ENCODE measurements at regions not wholly inside any gene's neighbourhood (a gene's known extent, or its start where the extent isn't known, plus 50 kb on each side); places are given as distances from the start of the nearest gene placed in this dataset.

DNA sequence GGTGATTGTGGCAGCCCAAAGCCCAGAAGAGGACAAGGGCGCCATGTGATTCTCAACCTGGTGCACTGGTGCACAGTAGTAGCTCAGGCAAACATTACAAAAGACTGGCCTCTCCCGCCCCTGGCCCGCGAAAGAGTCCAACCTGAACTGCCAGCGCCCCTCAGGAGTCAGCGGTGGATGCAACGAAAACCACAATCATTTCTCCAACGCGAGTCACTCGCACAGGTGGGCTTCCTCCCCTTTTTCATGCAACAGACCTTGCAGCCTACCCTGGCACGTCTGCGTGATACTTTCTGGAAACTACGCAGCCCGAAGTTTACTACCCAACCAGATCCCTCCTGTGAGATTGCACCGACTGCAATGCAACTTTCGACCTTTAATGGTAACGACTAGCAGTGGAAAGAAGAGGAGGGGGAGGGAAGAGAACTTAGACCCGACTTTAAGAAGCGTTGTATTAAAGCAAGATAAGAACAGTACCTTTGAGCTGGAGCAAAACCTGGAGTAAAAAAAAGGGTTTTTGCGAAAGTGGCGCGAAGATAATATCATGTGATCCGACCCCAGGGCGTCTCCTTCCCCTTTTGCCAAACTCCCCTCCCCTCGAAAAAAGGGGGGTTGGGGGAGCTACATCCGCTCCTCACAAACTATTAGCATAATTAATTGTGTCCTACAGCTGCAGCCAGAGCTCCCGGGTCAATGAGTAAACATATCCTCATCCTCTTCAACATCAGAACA, 63.3 kb upstream of the CCDC160 start:
- H3K4me1 ChIP-seq (ENCODE audit: insufficient read depth, low read length, poor library complexity, severe bottlenecking), result no peaks in the 10 kb centered on the region
- intact Hi-C loops (cut with micrococcal nuclease; ENCODE audit: unreplicated experiment), result no loop called here
- ChIA-PET CTCF (ENCODE audit: unreplicated experiment) (no interaction called here), POLR2A (no interaction called here)
- no peaks in the 10 kb centered on the region for H3K9me3 ChIP-seq (ENCODE audit: low read length)
- no peak overlapping the region for H2AFZ ChIP-seq (ENCODE audit: low read length)
- H3K79me2 ChIP-seq (ENCODE audit: insufficient read depth, low read depth, low read length), result no peaks in the 10 kb centered on the region
- no peaks in the 10 kb centered on the region for H3K36me3 ChIP-seq (ENCODE audit: insufficient read depth, low read length)
- H3K9me2 ChIP-seq (ENCODE audit: insufficient read depth, low read length), result no peaks in the 10 kb centered on the region
- H3K27ac ChIP-seq (ENCODE audit: low read depth, low read length, poor library complexity, severe bottlenecking), result no peak overlapping the region
- BruUV-seq (replicated peaks), result no TSS peak
- TF ChIP-seq EZH2phosphoT487 (IDR thresholded peaks at IDR 0.05; ENCODE audit: borderline replicate concordance, low read depth, low read length), result no peak
- TF ChIP-seq, protein P1, sequence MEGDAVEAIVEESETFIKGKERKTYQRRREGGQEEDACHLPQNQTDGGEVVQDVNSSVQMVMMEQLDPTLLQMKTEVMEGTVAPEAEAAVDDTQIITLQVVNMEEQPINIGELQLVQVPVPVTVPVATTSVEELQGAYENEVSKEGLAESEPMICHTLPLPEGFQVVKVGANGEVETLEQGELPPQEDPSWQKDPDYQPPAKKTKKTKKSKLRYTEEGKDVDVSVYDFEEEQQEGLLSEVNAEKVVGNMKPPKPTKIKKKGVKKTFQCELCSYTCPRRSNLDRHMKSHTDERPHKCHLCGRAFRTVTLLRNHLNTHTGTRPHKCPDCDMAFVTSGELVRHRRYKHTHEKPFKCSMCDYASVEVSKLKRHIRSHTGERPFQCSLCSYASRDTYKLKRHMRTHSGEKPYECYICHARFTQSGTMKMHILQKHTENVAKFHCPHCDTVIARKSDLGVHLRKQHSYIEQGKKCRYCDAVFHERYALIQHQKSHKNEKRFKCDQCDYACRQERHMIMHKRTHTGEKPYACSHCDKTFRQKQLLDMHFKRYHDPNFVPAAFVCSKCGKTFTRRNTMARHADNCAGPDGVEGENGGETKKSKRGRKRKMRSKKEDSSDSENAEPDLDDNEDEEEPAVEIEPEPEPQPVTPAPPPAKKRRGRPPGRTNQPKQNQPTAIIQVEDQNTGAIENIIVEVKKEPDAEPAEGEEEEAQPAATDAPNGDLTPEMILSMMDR (conservative IDR thresholded peaks at IDR 0.05; ENCODE audit: low read length), result no peak
- no peak overlapping the region for H3K4me2 ChIP-seq (ENCODE audit: low read length)
- no peaks in the 10 kb centered on the region for H4K20me1 ChIP-seq (ENCODE audit: insufficient read depth, low read length)
- DNase-seq (ENCODE audit: low spot score), result no peak
- no peak overlapping the region for H3K4me3 ChIP-seq (ENCODE audit: low read depth, low read length, poor library complexity, severe bottlenecking)

DNA sequence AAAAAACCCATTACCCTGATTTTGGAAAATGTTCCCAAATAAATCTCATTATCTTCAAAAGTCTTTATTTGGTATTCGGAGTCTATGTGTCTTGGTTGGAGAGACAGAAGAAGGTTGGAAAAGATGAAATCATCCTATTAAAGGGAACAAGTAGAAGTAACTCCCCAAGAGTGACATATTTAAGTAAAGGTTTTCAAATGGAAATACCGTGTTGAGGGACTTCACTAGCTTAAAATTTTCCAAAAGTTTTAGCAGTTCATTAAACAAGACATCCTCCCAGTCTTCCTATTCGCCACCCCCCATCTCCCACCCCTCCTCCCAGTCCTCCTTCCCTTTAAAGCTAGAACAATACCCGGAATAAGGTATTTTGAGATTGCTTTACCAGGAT, 62.7 kb upstream of the CCDC160 start:
- no peak overlapping the region for H2AFZ ChIP-seq (ENCODE audit: low read length)
- H3K9me3 ChIP-seq (ENCODE audit: low read length), result no peaks in the 10 kb centered on the region
- no peak overlapping the region for H3K27ac ChIP-seq (ENCODE audit: low read depth, low read length, poor library complexity, severe bottlenecking)
- no TSS peak for BruUV-seq (replicated peaks)
- H3K79me2 ChIP-seq (ENCODE audit: insufficient read depth, low read depth, low read length), result no peaks in the 10 kb centered on the region
- TF ChIP-seq, protein P1 (conservative IDR thresholded peaks at IDR 0.05; ENCODE audit: low read length), result no peak
- no peak for TF ChIP-seq EZH2phosphoT487 (IDR thresholded peaks at IDR 0.05; ENCODE audit: borderline replicate concordance, low read depth, low read length)
- H3K4me1 ChIP-seq (ENCODE audit: insufficient read depth, low read length, poor library complexity, severe bottlenecking), result no peaks in the 10 kb centered on the region
- no peaks in the 10 kb centered on the region for H3K9me2 ChIP-seq (ENCODE audit: insufficient read depth, low read length)
- H4K20me1 ChIP-seq (ENCODE audit: insufficient read depth, low read length), result no peaks in the 10 kb centered on the region
- H3K4me2 ChIP-seq (ENCODE audit: low read length), result no peak overlapping the region
- DNase-seq (ENCODE audit: low spot score), result no peak
- H3K36me3 ChIP-seq (ENCODE audit: insufficient read depth, low read length), result no peaks in the 10 kb centered on the region
- CTCF ChIA-PET (ENCODE audit: unreplicated experiment), result no interaction called here
- POLR2A ChIA-PET, result no interaction called here
- intact Hi-C loops (cut with micrococcal nuclease; ENCODE audit: unreplicated experiment), result no loop called here
- no peak overlapping the region for H3K4me3 ChIP-seq (ENCODE audit: low read depth, low read length, poor library complexity, severe bottlenecking)

DNA sequence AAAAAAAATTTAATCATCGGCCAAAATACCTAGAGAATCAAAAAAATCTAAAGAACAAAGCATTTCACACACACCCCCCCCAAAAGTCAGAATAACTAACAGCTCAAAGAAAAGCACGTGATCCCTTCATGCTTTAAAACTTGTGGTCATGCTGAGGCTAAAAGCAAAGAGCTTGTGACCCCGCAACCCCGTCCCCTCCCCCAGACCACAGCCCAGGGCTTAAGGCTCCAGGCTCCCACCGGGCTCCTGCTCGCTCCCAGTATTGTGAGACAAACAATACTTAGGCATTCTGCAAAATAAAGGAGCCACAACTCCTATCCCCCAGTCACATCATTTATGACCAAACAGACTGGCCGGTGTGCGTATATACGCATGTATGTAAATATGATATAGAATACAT, 62.1 kb upstream of the CCDC160 start:
- Histone ChIP-seq H3K9me2 (ENCODE audit: insufficient read depth, low read length) (no peaks in the 10 kb centered on the region), H3K4me3 (ENCODE audit: low read depth, low read length, poor library complexity, severe bottlenecking) (no peak overlapping the region), H3K4me2 (ENCODE audit: low read length) (no peak overlapping the region), H2AFZ (ENCODE audit: low read length) (no peak overlapping the region), H3K4me1 (ENCODE audit: insufficient read depth, low read length, poor library complexity, severe bottlenecking) (no peaks in the 10 kb centered on the region), H4K20me1 (ENCODE audit: insufficient read depth, low read length) (no peaks in the 10 kb centered on the region), H3K9me3 (ENCODE audit: low read length) (no peaks in the 10 kb centered on the region), H3K27ac (ENCODE audit: low read depth, low read length, poor library complexity, severe bottlenecking) (no peak overlapping the region), H3K36me3 (ENCODE audit: insufficient read depth, low read length) (no peaks in the 10 kb centered on the region), H3K79me2 (ENCODE audit: insufficient read depth, low read depth, low read length) (no peaks in the 10 kb centered on the region)
- no peak for DNase-seq (ENCODE audit: low spot score)
- POLR2A ChIA-PET, result no interaction called here
- no peak for TF ChIP-seq EZH2phosphoT487 (IDR thresholded peaks at IDR 0.05; ENCODE audit: borderline replicate concordance, low read depth, low read length)
- TF ChIP-seq, protein P1 (conservative IDR thresholded peaks at IDR 0.05; ENCODE audit: low read length), result no peak
- intact Hi-C loops (cut with micrococcal nuclease; ENCODE audit: unreplicated experiment), result no loop called here
- no TSS peak for BruUV-seq (replicated peaks)
- CTCF ChIA-PET (ENCODE audit: unreplicated experiment), result no interaction called here
